Adrenal gland (tissue), 5 donors: ENCODE measurements at regions not wholly inside any gene's neighbourhood (a gene's known extent, or its start where the extent isn't known, plus 50 kb on each side); places are given as distances from the start of the nearest gene placed in this dataset.

Experiments
- CTCF ChIP-seq, 6 experiments: fragments of 450-650 bp in 4 of 6; fragments of 200-600 bp in 2 of 6; sonication (generic) in 1 of 6; IDR thresholded peaks; 1 replicate in 5 of 6; 2 replicates in 1 of 6; pipeline versions ENCODE4 v1.5.1 to v1.8.0; 2016 to 2021; ENCODE audit warnings: antibody characterized with exemption in 6 of 6, mild to moderate bottlenecking in 2 of 6, moderate library complexity in 1 of 6
- POLR2A ChIP-seq, 2 donors: fragments of 450-650 bp; IDR thresholded peaks; one replicate each; pipeline ENCODE4 v1.6.1; 2017; ENCODE audit warnings: antibody characterized with exemption in 2 of 2, mild to moderate bottlenecking in 2 of 2, moderate library complexity in 1 of 2
- donor health status: DM: no; HTN: no; CAD: no.

GRCh38 chr2:34093790-34094189, 494.7 kb upstream of the FAM98A start:
- no peak for TF ChIP-seq CTCF (IDR thresholded peaks at IDR 0.05)
- no peak for TF ChIP-seq POLR2A (IDR thresholded peaks at IDR 0.05)
